OCI-LY1 (cell line): ENCODE measurements at regions not wholly inside any gene's neighbourhood (a gene's known extent, or its start where the extent isn't known, plus 50 kb on each side); places are given as distances from the start of the nearest gene placed in this dataset.

Experiments
- H2AFZ ChIP-seq: fragments of 200-600 bp; sonication (generic), shearing (Covaris generic); 2 replicates; pipeline ENCODE4 v1.6.0; 2014; ENCODE audit warnings: antibody characterized with exemption, mild to moderate bottlenecking, low read length
- H3F3A ChIP-seq: fragments of 200-600 bp; sonication (generic), shearing (Covaris generic); 2 replicates; pipeline ENCODE4 v1.6.0; 2014; ENCODE audit warnings: mild to moderate bottlenecking, antibody characterized with exemption, low read length, moderate library complexity; ENCODE audit not compliant: insufficient read depth
- H3K27ac ChIP-seq: fragments of 200-600 bp; sonication (generic); 2 replicates; pipeline ENCODE4 v1.5.1; 2014; ENCODE audit warnings: low read length, mixed run types, mild to moderate bottlenecking, low read depth; ENCODE audit not compliant: poor library complexity, severe bottlenecking
- H3K27me3 ChIP-seq: fragments of 200-600 bp; sonication (generic); 2 replicates; pipeline ENCODE4 v1.6.0; 2014; ENCODE audit warnings: antibody characterized with exemption, mild to moderate bottlenecking, low read length, moderate library complexity; ENCODE audit not compliant: insufficient read depth
- H3K36me3 ChIP-seq: fragments of 200-600 bp; sonication (generic); 2 replicates; pipeline ENCODE4 v1.6.1; 2014; ENCODE audit warnings: mild to moderate bottlenecking, antibody characterized with exemption, low read length, moderate library complexity, mixed read lengths; ENCODE audit not compliant: insufficient read depth
- H3K4me1 ChIP-seq: fragments of 200-600 bp; sonication (generic); 2 replicates; pipeline ENCODE4 v1.5.1; 2014; ENCODE audit warnings: mild to moderate bottlenecking, low read length, moderate library complexity; ENCODE audit not compliant: insufficient read depth, severe bottlenecking
- H3K4me2 ChIP-seq: fragments of 200-600 bp; sonication (generic), shearing (Covaris generic); 2 replicates; pipeline ENCODE4 v1.6.1; 2014; ENCODE audit warnings: low read length
- H3K4me3 ChIP-seq: fragments of 200-600 bp; sonication (generic); 2 replicates; pipeline ENCODE4 v1.5.1; 2014; ENCODE audit warnings: low read length, low read depth, mild to moderate bottlenecking, mixed read lengths; ENCODE audit not compliant: poor library complexity, severe bottlenecking
- H3K79me2 ChIP-seq: fragments of 200-600 bp; shearing (Covaris generic); 2 replicates; pipeline ENCODE4 v1.6.1; 2016; ENCODE audit warnings: mixed run types, low read length, mixed read lengths; ENCODE audit not compliant: insufficient read depth
- H3K9ac ChIP-seq: fragments of 200-600 bp; sonication (generic), shearing (Covaris generic); 2 replicates; pipeline ENCODE4 v1.6.1; 2014; ENCODE audit warnings: mild to moderate bottlenecking, low read length, mixed read lengths
- H3K9me2 ChIP-seq: fragments of 200-600 bp; sonication (generic), shearing (Covaris generic); 2 replicates; pipeline ENCODE4 v1.6.1; 2014; ENCODE audit warnings: low read depth, mild to moderate bottlenecking, low read length, mixed read lengths
- H3K9me3 ChIP-seq: fragments of 200-600 bp; shearing (Covaris generic); 2 replicates; pipeline ENCODE4 v1.6.1; 2014; ENCODE audit warnings: low read length, mixed read lengths
- H4K20me1 ChIP-seq: fragments of 200-600 bp; sonication (generic), shearing (Covaris generic); 2 replicates; pipeline ENCODE4 v1.6.0; 2016; ENCODE audit warnings: mild to moderate bottlenecking, low read length; ENCODE audit not compliant: insufficient read depth
- EZH2 ChIP-seq: fragments of 200-600 bp; sonication (generic), shearing (Covaris generic); IDR thresholded peaks from 2 replicates; pipeline ENCODE4 v1.8.0; 2017; ENCODE audit warnings: borderline replicate concordance, mixed run types, mild to moderate bottlenecking, antibody characterized with exemption, low read length, moderate library complexity, mixed read lengths
- TF ChIP-seq, protein P1 (sequence below): fragments of 200-600 bp; sonication (generic), shearing (Covaris generic); IDR thresholded peaks from 2 replicates; pipeline ENCODE4 v1.5.1; 2017; ENCODE audit warnings: mild to moderate bottlenecking, antibody characterized with exemption, low read length, moderate library complexity, mixed read lengths

DNA sequence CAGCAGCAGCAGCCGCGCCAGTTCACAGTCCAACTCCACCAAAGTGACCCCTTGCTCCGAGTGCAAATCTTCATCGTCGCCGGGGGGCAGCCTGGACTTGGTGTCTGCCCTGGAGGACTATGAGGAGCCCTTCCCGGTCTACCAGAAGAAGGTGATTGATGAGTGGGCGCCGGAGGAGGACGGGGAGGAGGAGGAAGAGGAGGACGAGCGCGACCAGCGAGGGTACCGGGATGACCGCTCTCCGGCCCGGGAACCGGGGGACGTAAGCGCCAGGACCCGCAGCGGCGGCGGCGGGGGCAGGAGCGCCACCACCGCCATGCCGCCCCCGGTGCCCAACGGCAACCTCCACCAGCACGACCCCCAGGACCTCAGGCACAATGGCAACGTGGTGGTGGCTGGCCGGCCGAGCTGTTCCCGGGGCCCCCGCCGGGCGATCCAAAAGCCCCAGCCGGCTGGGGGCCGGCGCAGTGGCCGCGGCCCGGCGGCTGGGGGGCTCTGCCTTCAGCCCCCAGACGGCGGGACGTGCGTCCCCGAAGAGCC is 224.1 kb upstream of the IL12A start:
- Histone ChIP-seq H3K4me1 (peaks cover 20% of the 10 kb centered on the region), H3K36me3 (no peaks in the 10 kb centered on the region), H3K4me2 (peak overlapping the region; percentile 95), H3K9ac (peak overlapping the region; percentile 42; the same call in 1 of the 2 replicates), H3K27me3 (no peaks in the 10 kb centered on the region; the same call in 1 of the 2 replicates), H3F3A (no peaks in the 10 kb centered on the region), H3K4me3 (peak overlapping the region; percentile 70), H3K79me2 (no peaks in the 10 kb centered on the region), H2AFZ (peak overlapping the region; percentile 11; the same call in 1 of the 2 replicates), H4K20me1 (no peaks in the 10 kb centered on the region), H3K27ac (no peak overlapping the region), H3K9me2 (no peaks in the 10 kb centered on the region), H3K9me3 (no peaks in the 10 kb centered on the region)
- TF ChIP-seq, protein P1, sequence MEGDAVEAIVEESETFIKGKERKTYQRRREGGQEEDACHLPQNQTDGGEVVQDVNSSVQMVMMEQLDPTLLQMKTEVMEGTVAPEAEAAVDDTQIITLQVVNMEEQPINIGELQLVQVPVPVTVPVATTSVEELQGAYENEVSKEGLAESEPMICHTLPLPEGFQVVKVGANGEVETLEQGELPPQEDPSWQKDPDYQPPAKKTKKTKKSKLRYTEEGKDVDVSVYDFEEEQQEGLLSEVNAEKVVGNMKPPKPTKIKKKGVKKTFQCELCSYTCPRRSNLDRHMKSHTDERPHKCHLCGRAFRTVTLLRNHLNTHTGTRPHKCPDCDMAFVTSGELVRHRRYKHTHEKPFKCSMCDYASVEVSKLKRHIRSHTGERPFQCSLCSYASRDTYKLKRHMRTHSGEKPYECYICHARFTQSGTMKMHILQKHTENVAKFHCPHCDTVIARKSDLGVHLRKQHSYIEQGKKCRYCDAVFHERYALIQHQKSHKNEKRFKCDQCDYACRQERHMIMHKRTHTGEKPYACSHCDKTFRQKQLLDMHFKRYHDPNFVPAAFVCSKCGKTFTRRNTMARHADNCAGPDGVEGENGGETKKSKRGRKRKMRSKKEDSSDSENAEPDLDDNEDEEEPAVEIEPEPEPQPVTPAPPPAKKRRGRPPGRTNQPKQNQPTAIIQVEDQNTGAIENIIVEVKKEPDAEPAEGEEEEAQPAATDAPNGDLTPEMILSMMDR = no peak
- TF ChIP-seq EZH2 = no peak

DNA sequence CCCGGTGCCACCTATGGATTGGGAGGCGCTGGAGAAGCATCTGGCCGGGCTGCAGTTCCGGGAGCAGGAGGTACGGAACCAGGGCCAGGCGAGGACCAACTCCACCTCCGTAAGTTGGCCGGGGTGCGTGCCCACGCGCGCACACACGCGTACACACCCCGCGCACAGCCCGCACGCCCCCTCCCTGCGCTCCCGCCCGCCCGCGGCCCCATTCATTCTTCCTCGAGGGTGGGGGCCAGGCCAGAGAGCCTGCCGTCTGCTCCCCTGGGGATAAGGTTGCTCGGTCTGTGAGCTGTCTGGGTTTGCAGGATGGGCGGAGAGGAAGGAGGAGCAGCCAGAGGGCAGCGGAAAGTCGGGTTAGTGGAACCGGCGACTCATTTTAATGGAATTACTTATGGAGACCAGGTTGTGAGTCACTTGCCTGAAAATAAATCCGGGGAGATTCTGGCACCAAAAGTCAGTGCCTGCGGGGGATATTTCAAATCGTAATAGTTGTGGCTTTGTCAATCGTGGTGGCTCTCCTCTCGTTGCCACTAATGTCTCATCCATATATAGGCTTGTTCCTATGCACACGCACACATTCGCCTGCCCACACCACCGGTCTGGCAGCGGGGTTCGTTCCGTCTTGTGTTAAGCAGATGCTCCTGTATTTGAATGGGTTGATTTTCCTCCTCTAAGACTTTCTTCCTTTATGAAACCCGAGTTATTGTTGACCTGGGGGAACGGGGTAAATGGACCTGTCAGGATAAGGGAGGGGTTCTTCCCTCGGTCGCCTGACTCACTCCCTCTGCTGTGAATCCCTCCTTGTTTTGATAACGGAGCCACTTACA is 223.4 kb upstream of the IL12A start:
- H3K4me3 ChIP-seq = peak overlapping the region; percentile 70
- no peak overlapping the region; the same call in 1 of the 2 replicates for H3K9ac ChIP-seq

DNA sequence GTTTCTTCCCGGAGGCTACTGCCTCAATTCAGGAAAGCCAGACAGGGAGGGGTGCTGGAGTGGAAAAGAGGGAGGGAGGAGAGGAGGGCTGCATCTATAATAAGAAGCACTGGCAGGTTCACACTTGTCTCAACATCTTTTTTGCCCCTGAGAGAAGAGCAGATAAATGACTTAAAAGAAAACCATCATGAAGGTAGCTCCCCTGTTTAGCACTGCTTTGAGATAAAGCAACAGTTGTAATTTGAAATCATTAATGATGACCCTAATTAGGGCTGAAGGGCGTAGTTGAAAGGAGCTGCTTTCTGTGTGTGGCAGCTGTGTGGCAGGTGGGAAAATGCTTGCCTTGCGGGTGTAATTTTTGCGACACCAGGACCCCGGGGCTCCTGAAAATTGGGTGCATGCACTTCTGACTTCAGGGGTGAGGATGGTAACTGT is 222.8 kb upstream of the IL12A start:
- TF ChIP-seq, protein P1 = no peak
- no peak for TF ChIP-seq EZH2

More for the DNA sequence above, 223.4 kb upstream of the IL12A start:
- peaks cover 20% of the 10 kb centered on the region for H3K4me1 ChIP-seq
- TF ChIP-seq, protein P1 = no peak
- TF ChIP-seq EZH2 = no peak
- H3K27ac ChIP-seq = no peak overlapping the region
- H3K27me3 ChIP-seq = no peaks in the 10 kb centered on the region; the same call in 1 of the 2 replicates
- H3K79me2 ChIP-seq = no peaks in the 10 kb centered on the region
- H3K9me3 ChIP-seq = no peaks in the 10 kb centered on the region
- no peaks in the 10 kb centered on the region for H3F3A ChIP-seq
- no peak overlapping the region for H2AFZ ChIP-seq
- no peaks in the 10 kb centered on the region for H3K9me2 ChIP-seq
- peak overlapping the region; percentile 95 for H3K4me2 ChIP-seq
- H3K36me3 ChIP-seq = no peaks in the 10 kb centered on the region
- no peaks in the 10 kb centered on the region for H4K20me1 ChIP-seq

More for the DNA sequence above, 222.8 kb upstream of the IL12A start:
- H3K9ac ChIP-seq = no peak overlapping the region
- H3K4me2 ChIP-seq = no peak overlapping the region; the same call in 1 of the 2 replicates
- H3K9me2 ChIP-seq = no peaks in the 10 kb centered on the region
- no peak overlapping the region for H3K27ac ChIP-seq
- no peak overlapping the region for H3K4me3 ChIP-seq
- H4K20me1 ChIP-seq = no peaks in the 10 kb centered on the region
- H3K4me1 ChIP-seq = peaks cover 20% of the 10 kb centered on the region
- H3K36me3 ChIP-seq = no peaks in the 10 kb centered on the region
- no peaks in the 10 kb centered on the region for H3K9me3 ChIP-seq
- no peaks in the 10 kb centered on the region for H3K79me2 ChIP-seq
- H2AFZ ChIP-seq = no peak overlapping the region
- no peaks in the 10 kb centered on the region for H3F3A ChIP-seq
- H3K27me3 ChIP-seq = no peaks in the 10 kb centered on the region; the same call in 1 of the 2 replicates
